HCT116 (cell line): ENCODE measurements at regions not wholly inside any gene's neighbourhood (a gene's known extent, or its start where the extent isn't known, plus 50 kb on each side); places are given as distances from the start of the nearest gene placed in this dataset.

Experiments used
- ATAC-seq: fragments of 200-7000 bp; cut with Tn5 transposase; 2 replicates; pipeline ENCODE4 v1.9.1; 2020; ENCODE audit warnings: mild to moderate bottlenecking, moderate library complexity
- BruUV-seq: library from RNA; stranded (reverse); fragments of 400-500 nt; replicated peaks from 2 replicates; lab custom pipeline; 2021; lab: Mats Ljungman, UMichigan
- CTCF ChIA-PET: fragments of 300-600 bp; sonication (Branson Sonifier 250); formaldehyde crosslinking; loops from one replicate; lab custom pipeline; 2021; ENCODE audit warnings: antibody characterized with exemption; lab: Charles Lee
- POLR2A ChIA-PET: fragments of 300-600, 350-600 bp; sonication (Branson Sonifier 250); formaldehyde crosslinking; loops from one replicate; lab custom pipeline; 2021; ENCODE audit warnings: antibody characterized with exemption; lab: Charles Lee
- RAD21 ChIA-PET, 2 experiments: fragments of 300-600 bp; sonication (Branson Sonifier 250); formaldehyde crosslinking; loops; one replicate each; lab custom pipeline; 2023; ENCODE audit warnings: low total read pairs in 2 of 2; ENCODE audit not compliant: uncharacterized antibody in 2 of 2, unreplicated experiment in 2 of 2, low non-redundant PET in 1 of 2; lab: Charles Lee
- DNase-seq: peaks from one replicate; pipeline ENCODE4 v3.0.0-alpha.2; 2010; ENCODE audit warnings: low read depth, low spot score
- H2AFZ ChIP-seq: fragments of 200-600 bp; shearing (Covaris generic), sonication (generic); 2 replicates; pipeline ENCODE4 v1.6.1; 2017; ENCODE audit warnings: low read depth, mixed run types, mixed read lengths, antibody characterized with exemption, low read length; ENCODE audit not compliant: poor library complexity, severe bottlenecking
- H3K27ac ChIP-seq: 2 replicates; pipeline ENCODE4 v1.5.1; 2012; ENCODE audit warnings: low read depth, low read length
- H3K27me3 ChIP-seq: fragments of 200-600 bp; sonication (generic); 2 replicates; pipeline ENCODE4 v1.6.1; 2016; ENCODE audit warnings: mixed run types, low read length, mixed read lengths; ENCODE audit not compliant: insufficient read depth
- H3K36me3 ChIP-seq, 2 experiments: fragments of 200-500 bp in 1 of 2; fragments of 200-600 bp in 1 of 2; sonication (Bioruptor generic) in 1 of 2; sonication (generic) in 1 of 2; 2 replicates each; pipeline versions ENCODE4 v1.5.1 to v1.6.1; 2014 to 2016; ENCODE audit warnings: low read length in 2 of 2, inconsistent platforms in 1 of 2, mixed read lengths in 1 of 2, mixed run types in 1 of 2; ENCODE audit not compliant: insufficient read depth in 2 of 2, control insufficient read depth in 1 of 2
- H3K4me1 ChIP-seq, 2 experiments: fragments of 200-600 bp in 1 of 2; sonication (generic) in 1 of 2; 2 replicates each; pipeline versions ENCODE4 v1.5.1 to v1.6.1; 2012 to 2017; ENCODE audit warnings: low read length in 2 of 2, inconsistent platforms in 1 of 2, mild to moderate bottlenecking in 1 of 2, mixed read lengths in 1 of 2, mixed run types in 1 of 2, moderate library complexity in 1 of 2; ENCODE audit not compliant: insufficient read depth in 2 of 2, control insufficient read depth in 1 of 2
- H3K4me2 ChIP-seq: fragments of 200-600 bp; sonication (generic); 2 replicates; pipeline ENCODE4 v1.6.1; 2017; ENCODE audit warnings: mixed run types, low read length, mixed read lengths
- H3K4me3 ChIP-seq, 2 experiments: fragments of 200-600 bp in 1 of 2; sonication (generic) in 1 of 2; replicated peaks in 1 of 2; 2 replicates each; pipeline ENCODE4 v1.5.1; 2011 to 2016; ENCODE audit warnings: low read length in 2 of 2, control low read depth in 1 of 2, low read depth in 1 of 2, mild to moderate bottlenecking in 1 of 2, mixed read lengths in 1 of 2, mixed run types in 1 of 2
- H3K79me2 ChIP-seq: fragments of 200-600 bp; sonication (generic); 2 replicates; pipeline ENCODE4 v1.6.1; 2017; ENCODE audit warnings: mild to moderate bottlenecking, mixed run types, low read length, moderate library complexity, mixed read lengths; ENCODE audit not compliant: insufficient read depth
- H3K9ac ChIP-seq: fragments of 200-600 bp; sonication (generic); 2 replicates; pipeline ENCODE4 v1.6.1; 2016; ENCODE audit warnings: low read length, mixed read lengths
- H3K9me2 ChIP-seq: fragments of 200-600 bp; sonication (generic), shearing (Covaris generic); 2 replicates; pipeline ENCODE4 v1.6.1; 2017; ENCODE audit warnings: mixed run types, mild to moderate bottlenecking, moderate library complexity; ENCODE audit not compliant: insufficient read depth
- H3K9me3 ChIP-seq, 2 experiments: fragments of 200-500 bp in 1 of 2; fragments of 200-600 bp in 1 of 2; sonication (Bioruptor generic) in 1 of 2; sonication (generic) in 1 of 2; 2 replicates each; pipeline ENCODE4 v1.6.1; 2014 to 2017; ENCODE audit warnings: low read length in 2 of 2, mixed read lengths in 2 of 2, inconsistent platforms in 1 of 2, low read depth in 1 of 2, mild to moderate bottlenecking in 1 of 2, mixed run types in 1 of 2, moderate library complexity in 1 of 2; ENCODE audit not compliant: control insufficient read depth in 1 of 2, insufficient read depth in 1 of 2
- H4K20me1 ChIP-seq: fragments of 200-600 bp; sonication (generic), shearing (Covaris generic); 2 replicates; pipeline ENCODE4 v1.6.1; 2017; ENCODE audit warnings: mixed run types, mild to moderate bottlenecking, moderate library complexity; ENCODE audit not compliant: insufficient read depth
- CBX3 ChIP-seq: IDR thresholded peaks from 2 replicates; pipeline ENCODE4 v1.6.1; 2012; ENCODE audit warnings: low read depth
- CEBPB ChIP-seq: IDR thresholded peaks from 2 replicates; pipeline ENCODE4 v1.6.1; 2012; ENCODE audit warnings: low read depth
- EGR1 ChIP-seq: IDR thresholded peaks from 2 replicates; pipeline ENCODE4 v1.6.1; 2012; ENCODE audit warnings: low read depth
- ELF1 ChIP-seq: IDR thresholded peaks from 2 replicates; pipeline ENCODE4 v1.6.1; 2012; ENCODE audit warnings: low read depth, borderline replicate concordance
- EZH2 ChIP-seq: fragments of 200-600 bp; sonication (generic); IDR thresholded peaks from 2 replicates; pipeline ENCODE4 v1.6.1; 2017; ENCODE audit warnings: antibody characterized with exemption, mixed run types
- EZH2phosphoT487 ChIP-seq: fragments of 200-600 bp; IDR thresholded peaks from 2 replicates; pipeline ENCODE4 v1.6.1; 2018; ENCODE audit warnings: antibody characterized with exemption, borderline replicate concordance
- FOSL1 ChIP-seq: IDR thresholded peaks from 2 replicates; pipeline ENCODE4 v1.6.1; 2012; ENCODE audit warnings: low read depth
- JUND ChIP-seq: IDR thresholded peaks from 2 replicates; pipeline ENCODE4 v1.6.1; 2012
- POLR2A ChIP-seq: IDR thresholded peaks from 2 replicates; pipeline ENCODE4 v1.7.0; 2011; ENCODE audit warnings: borderline replicate concordance; ENCODE audit not compliant: insufficient read depth, insufficient read length; ENCODE audit errors: extremely low read depth
- RAD21 ChIP-seq: IDR thresholded peaks from 2 replicates; pipeline ENCODE4 v1.6.1; 2012; ENCODE audit warnings: low read depth, mild to moderate bottlenecking
- SIN3A ChIP-seq: IDR thresholded peaks from 2 replicates; pipeline ENCODE4 v1.6.1; 2012; ENCODE audit warnings: low read depth
- SRF ChIP-seq: IDR thresholded peaks from 2 replicates; pipeline ENCODE4 v1.6.1; 2012; ENCODE audit warnings: low read depth
- TCF7L2 ChIP-seq: IDR thresholded peaks from 2 replicates; pipeline ENCODE4 v1.7.0; 2011; ENCODE audit warnings: borderline replicate concordance, inconsistent platforms; ENCODE audit not compliant: insufficient read depth, insufficient read length; ENCODE audit errors: extremely low read depth
- ZNF274 ChIP-seq: fragments of 200-500 bp; sonication (Bioruptor generic); IDR thresholded peaks from 2 replicates; pipeline ENCODE4 v1.6.1; 2014; ENCODE audit warnings: mild to moderate bottlenecking, low read depth, low read length, inconsistent platforms
- intact Hi-C: fragments of 100-400 bp; cut with micrococcal nuclease; formaldehyde crosslinking; loops from 2 replicates; pipeline ENCODE4 v1.10.0; 2022
- TF ChIP-seq, protein P1 (sequence below): IDR thresholded peaks from 2 replicates; pipeline ENCODE4 v1.6.1; 2011; ENCODE audit warnings: mild to moderate bottlenecking, low read length, moderate library complexity; ENCODE audit not compliant: insufficient replicate concordance; ENCODE audit errors: extremely low read depth
- TF ChIP-seq, protein P2 (sequence below): IDR thresholded peaks from 2 replicates; pipeline ENCODE4 v1.6.1; 2012
- TF ChIP-seq, protein P3 (sequence below): IDR thresholded peaks from 2 replicates; pipeline ENCODE4 v1.6.1; 2012; ENCODE audit warnings: low read depth
- TF ChIP-seq, protein P4 (sequence below): IDR thresholded peaks from 2 replicates; pipeline ENCODE4 v1.6.1; 2012
- TF ChIP-seq, protein P5 (sequence below), 3 experiments: fragments of 200-600 bp in 1 of 3; sonication (generic) in 1 of 3; IDR thresholded peaks in 2 of 3; conservative IDR thresholded peaks in 1 of 3; 2 replicates each; pipeline ENCODE4 v1.5.1; 2012 to 2017; ENCODE audit warnings: low read depth in 2 of 3, low read length in 2 of 3, antibody characterized with exemption in 1 of 3, borderline replicate concordance in 1 of 3, control low read depth in 1 of 3, mild to moderate bottlenecking in 1 of 3, mixed read lengths in 1 of 3, mixed run types in 1 of 3, moderate library complexity in 1 of 3; ENCODE audit not compliant: insufficient read depth in 1 of 3

DNA sequence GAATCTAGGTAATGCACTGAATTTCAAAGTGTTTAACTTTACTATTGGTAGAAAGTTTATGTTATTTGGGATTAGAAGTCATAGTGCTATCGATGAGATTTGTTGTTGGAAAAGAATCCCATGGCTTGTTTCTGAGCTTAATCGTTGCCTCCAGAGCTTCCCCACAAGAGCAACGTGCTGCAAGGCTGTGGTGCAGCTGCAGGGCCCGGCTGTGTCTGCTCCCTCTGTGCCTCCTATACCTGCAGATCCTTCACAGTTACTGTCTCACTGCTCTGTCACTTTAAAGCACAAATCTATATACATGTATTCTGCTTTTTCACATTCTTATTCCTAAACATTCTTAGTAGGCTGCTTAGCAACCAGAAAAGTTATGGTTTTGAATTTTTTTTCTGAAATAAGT lies 826.6 kb upstream of the COBL start:
- Histone ChIP-seq H3K79me2 (no peaks in the 10 kb centered on the region), H3K9me3 (peaks cover 16 to 22% of the 10 kb centered on the region in 2 experiments; a peak in 2 of 4 replicates), H3K9ac (no peak overlapping the region), H3K27me3 (no peaks in the 10 kb centered on the region), H3K36me3 (no peaks in the 10 kb centered on the region), H3K4me1 (no peaks in the 10 kb centered on the region), H3K4me3 (no peak overlapping the region), H4K20me1 (no peaks in the 10 kb centered on the region), H2AFZ (no peak overlapping the region), H3K9me2 (no peaks in the 10 kb centered on the region), H3K4me2 (no peak overlapping the region), H3K27ac (no peak overlapping the region)
- TF ChIP-seq ELF1 (no peak), SIN3A (no peak), JUND (no peak), ZNF274 (no peak), EZH2 (no peak), CEBPB (no peak), FOSL1 (no peak), CBX3 (no peak), RAD21 (no peak), TCF7L2 (no peak), POLR2A (no peak), SRF (no peak), EZH2phosphoT487 (no peak), EGR1 (no peak)
- TF ChIP-seq, protein P1, sequence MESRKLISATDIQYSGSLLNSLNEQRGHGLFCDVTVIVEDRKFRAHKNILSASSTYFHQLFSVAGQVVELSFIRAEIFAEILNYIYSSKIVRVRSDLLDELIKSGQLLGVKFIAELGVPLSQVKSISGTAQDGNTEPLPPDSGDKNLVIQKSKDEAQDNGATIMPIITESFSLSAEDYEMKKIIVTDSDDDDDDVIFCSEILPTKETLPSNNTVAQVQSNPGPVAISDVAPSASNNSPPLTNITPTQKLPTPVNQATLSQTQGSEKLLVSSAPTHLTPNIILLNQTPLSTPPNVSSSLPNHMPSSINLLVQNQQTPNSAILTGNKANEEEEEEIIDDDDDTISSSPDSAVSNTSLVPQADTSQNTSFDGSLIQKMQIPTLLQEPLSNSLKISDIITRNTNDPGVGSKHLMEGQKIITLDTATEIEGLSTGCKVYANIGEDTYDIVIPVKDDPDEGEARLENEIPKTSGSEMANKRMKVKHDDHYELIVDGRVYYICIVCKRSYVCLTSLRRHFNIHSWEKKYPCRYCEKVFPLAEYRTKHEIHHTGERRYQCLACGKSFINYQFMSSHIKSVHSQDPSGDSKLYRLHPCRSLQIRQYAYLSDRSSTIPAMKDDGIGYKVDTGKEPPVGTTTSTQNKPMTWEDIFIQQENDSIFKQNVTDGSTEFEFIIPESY = no peak
- TF ChIP-seq, protein P2, sequence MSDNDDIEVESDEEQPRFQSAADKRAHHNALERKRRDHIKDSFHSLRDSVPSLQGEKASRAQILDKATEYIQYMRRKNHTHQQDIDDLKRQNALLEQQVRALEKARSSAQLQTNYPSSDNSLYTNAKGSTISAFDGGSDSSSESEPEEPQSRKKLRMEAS = no peak
- TF ChIP-seq, protein P3, sequence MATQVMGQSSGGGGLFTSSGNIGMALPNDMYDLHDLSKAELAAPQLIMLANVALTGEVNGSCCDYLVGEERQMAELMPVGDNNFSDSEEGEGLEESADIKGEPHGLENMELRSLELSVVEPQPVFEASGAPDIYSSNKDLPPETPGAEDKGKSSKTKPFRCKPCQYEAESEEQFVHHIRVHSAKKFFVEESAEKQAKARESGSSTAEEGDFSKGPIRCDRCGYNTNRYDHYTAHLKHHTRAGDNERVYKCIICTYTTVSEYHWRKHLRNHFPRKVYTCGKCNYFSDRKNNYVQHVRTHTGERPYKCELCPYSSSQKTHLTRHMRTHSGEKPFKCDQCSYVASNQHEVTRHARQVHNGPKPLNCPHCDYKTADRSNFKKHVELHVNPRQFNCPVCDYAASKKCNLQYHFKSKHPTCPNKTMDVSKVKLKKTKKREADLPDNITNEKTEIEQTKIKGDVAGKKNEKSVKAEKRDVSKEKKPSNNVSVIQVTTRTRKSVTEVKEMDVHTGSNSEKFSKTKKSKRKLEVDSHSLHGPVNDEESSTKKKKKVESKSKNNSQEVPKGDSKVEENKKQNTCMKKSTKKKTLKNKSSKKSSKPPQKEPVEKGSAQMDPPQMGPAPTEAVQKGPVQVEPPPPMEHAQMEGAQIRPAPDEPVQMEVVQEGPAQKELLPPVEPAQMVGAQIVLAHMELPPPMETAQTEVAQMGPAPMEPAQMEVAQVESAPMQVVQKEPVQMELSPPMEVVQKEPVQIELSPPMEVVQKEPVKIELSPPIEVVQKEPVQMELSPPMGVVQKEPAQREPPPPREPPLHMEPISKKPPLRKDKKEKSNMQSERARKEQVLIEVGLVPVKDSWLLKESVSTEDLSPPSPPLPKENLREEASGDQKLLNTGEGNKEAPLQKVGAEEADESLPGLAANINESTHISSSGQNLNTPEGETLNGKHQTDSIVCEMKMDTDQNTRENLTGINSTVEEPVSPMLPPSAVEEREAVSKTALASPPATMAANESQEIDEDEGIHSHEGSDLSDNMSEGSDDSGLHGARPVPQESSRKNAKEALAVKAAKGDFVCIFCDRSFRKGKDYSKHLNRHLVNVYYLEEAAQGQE = no peak
- TF ChIP-seq, protein P4, sequence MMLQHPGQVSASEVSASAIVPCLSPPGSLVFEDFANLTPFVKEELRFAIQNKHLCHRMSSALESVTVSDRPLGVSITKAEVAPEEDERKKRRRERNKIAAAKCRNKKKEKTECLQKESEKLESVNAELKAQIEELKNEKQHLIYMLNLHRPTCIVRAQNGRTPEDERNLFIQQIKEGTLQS = no peak
- TF ChIP-seq, protein P5, sequence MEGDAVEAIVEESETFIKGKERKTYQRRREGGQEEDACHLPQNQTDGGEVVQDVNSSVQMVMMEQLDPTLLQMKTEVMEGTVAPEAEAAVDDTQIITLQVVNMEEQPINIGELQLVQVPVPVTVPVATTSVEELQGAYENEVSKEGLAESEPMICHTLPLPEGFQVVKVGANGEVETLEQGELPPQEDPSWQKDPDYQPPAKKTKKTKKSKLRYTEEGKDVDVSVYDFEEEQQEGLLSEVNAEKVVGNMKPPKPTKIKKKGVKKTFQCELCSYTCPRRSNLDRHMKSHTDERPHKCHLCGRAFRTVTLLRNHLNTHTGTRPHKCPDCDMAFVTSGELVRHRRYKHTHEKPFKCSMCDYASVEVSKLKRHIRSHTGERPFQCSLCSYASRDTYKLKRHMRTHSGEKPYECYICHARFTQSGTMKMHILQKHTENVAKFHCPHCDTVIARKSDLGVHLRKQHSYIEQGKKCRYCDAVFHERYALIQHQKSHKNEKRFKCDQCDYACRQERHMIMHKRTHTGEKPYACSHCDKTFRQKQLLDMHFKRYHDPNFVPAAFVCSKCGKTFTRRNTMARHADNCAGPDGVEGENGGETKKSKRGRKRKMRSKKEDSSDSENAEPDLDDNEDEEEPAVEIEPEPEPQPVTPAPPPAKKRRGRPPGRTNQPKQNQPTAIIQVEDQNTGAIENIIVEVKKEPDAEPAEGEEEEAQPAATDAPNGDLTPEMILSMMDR (IDR thresholded peaks at IDR 0.05 in 2 of 3, conservative IDR thresholded peaks at IDR 0.05 in 1 of 3; ENCODE audit: borderline replicate concordance in 1 of 3, insufficient read depth in 1 of 3, low read depth in 2 of 3, low read length in 2 of 3) = no peak
- ChIA-PET RAD21 (no interaction called here), POLR2A (no interaction called here), CTCF (no interaction called here)
- no peak for ATAC-seq
- no peak for DNase-seq
- no TSS peak for BruUV-seq
- intact Hi-C loops = no loop called here
